DMS 273 (cell line): ENCODE measurements at regions not wholly inside any gene's neighbourhood (a gene's known extent, or its start where the extent isn't known, plus 50 kb on each side); places are given as distances from the start of the nearest gene placed in this dataset.
A peak's percentile ranks its signal among the peaks of the same experiment; 100 is the strongest.

Experiments used
- DNase-seq: peaks from one replicate; lab custom pipeline; 2025; ENCODE audit not compliant: unreplicated experiment; lab: John Stamatoyannopoulos, UW

DNA sequence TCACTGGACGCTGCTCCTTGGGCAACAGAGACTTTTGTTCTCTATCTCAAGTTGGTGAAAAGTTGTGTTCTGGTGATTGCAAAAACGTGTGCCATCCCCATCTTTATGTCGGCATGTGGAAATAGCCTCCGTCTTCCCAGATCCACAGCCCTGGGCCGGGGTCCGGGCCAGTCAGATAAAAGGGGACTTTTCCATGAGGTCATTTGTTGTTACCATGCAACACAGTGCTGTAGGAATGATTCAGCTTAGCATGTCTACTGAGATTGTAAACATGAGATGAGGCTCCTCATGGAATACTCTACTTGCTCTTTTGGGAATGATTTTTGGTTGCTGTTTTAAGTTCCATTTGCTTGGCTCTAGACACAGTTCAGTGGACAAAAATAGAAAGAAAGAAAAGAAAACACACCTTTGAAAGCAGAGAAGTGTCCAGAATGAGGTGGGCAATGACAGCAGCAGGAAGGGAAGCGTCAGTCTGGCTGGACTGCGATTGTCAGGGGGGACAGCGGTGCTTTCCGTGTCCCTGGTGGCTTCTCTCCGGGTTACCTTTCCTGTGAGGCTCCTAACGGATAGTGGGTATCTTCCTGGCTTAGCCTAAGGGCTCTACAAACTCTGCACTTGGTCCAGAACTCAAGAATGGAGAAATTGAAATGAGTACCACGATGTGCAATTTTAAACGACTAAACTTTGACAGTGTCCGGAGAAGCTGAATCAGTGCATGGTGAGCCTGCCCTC is 91.6 kb downstream of the TEX29 start:
- no peak for DNase-seq

DNA sequence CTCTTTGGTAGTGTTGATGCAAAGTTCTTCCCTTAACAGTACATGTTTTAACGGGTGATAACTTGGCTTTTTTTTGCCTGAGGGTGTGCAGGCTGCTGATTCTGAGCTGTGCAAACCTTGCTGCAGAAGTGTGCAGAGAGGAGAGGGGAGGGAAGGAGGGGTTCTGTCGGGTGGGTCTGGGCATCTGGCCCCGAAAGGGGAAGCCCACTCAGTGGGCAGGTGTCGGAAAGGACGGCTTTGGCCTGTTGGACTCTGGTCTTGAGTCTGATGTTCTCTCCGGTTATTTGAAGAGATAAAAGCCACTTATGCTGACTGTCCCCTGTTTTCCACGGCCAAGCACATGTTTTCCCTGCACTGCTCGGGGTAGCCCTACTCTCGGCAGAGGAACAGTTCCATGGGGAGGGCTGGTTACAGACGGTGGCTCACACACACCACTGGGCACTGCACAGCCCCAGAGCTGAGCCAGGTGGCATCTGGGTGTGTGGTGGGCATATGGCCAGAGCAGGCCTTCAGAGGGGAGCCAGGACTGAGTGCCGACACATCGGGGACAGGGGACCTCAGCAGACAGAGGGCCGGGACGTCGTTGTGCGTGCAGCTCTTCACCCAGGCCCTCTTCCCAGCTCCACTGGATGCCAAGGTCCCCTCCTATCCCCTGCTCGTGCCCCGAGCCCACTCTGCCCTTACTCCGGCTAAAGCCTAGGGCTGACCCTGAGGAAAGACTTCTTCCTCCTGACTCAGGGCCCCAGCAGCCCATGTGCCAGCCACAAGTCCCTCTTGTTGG is 93.2 kb downstream of the TEX29 start:
- no peak for DNase-seq

DNA sequence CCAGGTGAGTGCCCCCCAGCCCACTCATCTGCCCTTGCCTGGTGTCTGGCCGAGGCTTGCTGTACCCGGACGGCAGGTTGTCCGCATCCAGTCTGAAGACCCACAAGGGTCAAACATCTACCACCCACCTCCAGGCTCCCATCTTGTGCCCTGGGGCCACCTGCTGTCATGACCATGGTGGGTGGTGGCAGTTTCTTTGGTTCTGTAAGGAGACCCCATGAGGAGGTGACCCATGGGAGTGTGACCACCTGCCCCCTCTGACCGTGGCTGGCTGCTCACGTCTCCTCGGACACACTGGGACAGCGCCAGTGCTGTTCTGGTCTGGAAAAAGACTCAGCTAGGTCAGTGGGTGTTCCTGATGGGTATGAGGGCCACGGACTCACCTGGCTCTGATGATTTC is 93.9 kb downstream of the TEX29 start:
- no peak for DNase-seq

DNA sequence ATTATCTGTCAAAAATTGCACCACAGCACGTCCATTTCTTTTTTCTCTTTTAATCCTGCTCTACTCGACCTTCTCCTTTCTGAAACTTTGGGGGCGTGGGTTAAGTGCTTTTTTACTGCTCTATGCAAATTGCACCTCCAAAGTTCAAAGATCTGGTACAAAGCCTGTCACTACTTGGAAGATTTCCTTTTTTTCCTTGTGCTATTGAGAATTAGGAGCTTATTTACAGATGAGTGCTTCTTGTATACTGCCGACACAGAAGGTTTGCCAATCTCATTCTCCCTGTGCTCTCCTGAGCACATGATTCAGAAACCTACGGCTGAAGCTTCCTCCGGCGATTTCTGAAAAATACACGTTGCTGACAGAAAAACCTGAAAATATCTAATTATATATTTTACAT is 94.8 kb downstream of the TEX29 start:
- no peak for DNase-seq

DNA sequence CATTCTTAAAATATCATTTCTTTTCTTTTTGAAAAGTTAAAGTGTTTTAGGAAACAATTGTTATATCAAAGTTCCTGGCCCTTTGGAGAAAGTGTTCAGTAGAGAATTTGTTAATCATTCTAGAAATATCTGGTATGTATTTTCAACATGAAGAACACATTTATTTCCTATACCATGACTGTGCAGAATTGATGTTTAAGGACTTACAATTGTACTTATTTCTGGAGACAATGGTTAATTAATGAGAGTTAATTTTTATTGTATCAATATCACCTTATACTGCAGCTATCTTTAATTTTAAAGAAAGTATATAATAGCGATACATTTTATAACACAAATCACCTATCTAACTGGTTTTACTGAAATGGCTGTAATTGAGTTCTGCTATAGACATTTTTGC is 95.3 kb downstream of the TEX29 start:
- no peak for DNase-seq

DNA sequence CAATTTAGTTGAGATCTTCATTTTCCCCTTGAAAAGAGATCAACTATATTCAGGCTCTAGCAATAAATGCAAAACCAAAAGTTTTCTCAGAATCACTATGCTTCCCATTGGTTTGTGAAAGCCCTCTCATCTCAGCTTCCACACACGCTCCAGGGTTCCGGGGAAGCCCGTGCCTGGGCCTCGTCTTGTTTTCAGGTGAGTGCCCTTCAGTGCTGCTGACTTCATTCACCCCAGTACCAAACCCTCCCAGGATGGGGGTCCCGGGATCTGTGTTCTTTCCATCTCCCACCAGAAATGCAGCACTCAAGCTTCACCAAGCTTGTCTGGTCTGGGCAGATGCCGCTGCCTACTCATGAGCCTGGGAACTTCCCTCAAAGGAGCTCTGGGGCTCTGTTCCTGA is 97.7 kb downstream of the TEX29 start:
- no peak for DNase-seq

DNA sequence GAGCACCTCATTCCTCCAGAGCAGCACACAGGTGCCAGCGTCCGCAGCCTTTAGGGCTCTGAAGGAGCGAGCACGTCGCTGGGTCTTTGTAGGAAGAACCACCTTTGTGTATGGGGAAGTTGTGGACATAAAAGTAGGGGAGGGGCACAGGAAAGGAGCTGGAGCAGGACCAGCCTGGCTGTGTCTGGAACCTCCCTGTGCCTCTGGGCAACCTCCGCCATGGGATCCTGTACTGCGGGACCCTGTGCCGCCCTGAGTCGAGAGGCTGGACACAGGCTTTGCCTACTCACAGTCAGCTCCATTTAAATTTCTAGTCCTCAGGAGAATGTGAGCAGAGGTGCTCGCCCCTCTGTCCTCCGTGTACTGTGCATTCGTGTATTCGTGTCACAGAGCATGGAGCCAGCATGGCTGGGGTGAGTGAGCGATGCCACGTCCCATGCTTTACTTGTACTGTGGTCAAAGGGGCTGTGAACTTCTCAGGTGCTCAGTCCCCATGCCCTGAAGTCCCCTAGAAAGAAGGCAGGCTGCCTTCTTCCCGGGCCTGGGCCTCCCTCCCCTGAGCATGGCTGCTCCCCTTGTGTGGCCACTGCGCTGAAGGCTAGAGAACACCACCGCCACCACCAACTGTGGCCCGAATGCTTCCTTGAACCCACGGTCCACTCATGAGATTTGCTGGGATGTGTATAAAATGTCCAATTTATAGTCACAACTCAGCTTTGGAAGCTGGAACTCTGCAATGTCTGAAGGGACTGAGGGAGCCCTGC is 99.9 kb downstream of the TEX29 start:
- no peak for DNase-seq

DNA sequence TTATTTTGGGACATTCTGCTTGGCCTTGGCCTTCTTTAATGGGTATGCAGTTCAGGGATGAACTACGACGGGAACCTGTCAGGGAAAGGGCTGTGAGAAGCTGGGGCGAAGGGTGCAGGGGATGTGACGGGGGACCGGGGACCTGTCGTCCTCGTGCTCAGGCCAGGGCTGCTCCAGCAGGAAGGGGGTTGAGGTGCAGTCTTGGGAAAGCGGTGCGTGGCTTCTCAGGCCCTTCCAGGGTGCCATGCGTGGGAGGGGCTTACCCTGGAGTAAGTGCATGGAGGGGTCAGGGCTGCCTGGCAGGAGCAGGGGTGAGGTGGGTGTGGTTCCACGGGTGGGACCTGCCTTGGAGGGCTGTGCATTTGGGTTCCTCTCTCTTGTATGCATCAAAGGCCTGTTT is 100.8 kb downstream of the TEX29 start:
- DNase-seq: no peak

DNA sequence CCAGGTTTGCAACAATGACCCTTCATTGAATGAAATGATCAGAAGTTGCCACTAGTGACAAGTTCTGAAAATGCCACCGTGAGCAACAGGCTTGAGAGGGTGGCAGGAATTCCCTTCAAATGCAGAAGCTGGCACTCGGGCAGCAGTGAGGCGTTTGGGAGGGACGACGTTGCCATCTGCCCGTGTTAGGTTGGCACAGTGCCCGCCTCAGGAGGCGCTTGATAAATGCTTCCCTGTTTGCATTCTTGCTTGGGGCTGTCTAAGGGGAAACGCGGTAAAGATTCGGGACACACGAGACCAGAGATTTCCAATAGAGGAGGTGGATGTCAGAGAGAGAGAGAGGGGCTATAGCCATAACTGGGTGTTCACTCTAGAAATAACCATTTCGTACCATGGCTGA is 101.9 kb downstream of the TEX29 start:
- peak; percentile 60 for DNase-seq

DNA sequence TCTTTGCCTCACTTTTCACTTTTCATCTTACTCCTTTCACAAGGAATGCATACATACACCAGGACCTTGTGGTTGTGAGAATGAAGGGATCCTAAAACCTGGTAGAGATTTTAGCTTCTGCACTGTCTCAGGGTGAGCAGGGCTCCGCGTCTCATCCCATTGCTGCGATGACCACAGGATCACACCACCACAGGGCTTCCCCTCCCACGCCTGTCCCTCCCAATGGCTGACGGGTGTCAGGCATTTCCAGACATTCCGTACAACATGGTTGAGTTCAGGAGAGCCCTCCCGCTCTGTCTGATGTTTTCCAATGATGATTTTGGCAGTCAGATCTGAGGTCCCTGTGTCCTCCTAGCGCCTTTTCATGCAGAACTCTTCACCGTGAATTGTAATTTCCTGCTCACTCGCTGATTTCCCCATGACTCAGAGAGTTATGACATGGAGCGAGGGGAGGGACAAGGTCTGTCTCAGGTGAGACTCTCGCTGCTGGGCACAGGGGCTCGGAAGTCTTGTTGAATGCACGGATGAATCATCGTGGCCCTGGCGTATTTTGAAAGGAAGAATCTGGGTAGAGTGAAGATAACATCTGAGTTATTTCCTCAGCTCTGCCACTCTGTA is 102.8 kb downstream of the TEX29 start:
- DNase-seq: no peak

DNA sequence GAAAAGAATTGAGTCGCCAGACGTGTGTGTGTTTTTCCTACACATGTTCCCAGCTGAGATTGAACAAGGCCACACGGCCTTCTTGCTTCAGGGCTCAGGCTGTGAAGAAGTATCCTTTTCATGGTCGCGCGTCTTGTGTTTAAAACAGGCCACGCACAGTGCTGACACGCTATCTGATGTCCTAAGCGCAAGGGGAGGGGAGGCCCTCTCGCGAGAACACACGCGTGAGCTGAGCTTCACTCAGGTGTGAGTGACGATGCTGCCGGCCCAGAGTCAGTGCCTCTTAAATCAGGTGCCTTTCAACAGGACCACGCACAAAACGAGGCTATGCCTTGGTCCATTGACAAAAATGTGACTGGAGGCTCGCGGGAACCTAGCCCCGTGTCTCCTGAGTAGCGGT is 103.7 kb downstream of the TEX29 start:
- no peak for DNase-seq

DNA sequence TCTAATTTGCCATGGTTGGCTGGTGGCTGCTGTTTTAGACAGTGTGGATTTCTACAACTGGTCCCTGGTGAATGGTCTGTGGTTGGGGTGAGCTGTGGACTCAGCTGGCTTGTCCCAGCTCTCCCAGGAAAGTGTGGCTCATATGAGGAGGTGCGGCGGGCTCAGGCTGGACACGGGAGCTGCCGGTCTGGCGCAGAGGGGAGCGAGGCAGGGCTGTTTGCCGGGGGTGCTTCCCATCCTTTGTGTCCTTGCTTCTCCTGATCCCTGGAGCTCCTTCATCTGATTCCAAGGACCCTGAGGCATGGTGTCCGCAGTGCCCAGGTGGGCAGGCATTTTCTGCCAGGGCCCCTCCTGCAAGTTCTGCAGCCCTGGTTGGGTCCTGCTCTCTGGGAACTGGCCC is 104.9 kb downstream of the TEX29 start:
- DNase-seq: no peak

DNA sequence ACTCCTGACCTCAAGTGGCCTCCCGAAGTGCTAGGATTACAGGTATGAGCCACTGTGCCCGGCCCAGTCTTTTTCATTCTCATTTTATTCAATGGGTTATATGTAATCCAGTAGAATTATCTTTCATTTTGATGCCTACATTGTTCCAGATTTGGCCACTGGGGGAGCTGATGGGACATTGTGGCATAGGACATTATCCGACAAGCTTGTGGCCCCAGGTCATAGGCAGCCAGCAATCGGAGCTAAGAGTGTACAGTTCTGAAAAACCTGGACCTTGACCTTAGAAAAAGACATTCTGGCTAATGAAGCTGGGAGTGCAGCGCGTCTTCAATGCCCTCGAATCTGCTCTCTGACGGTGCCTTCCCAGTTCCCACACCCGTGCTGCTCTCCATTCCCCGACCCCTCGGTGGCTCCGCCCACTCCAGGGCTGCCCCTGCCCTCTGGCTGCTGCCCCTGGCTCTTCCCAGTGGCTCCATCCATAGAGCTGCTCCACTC is 108.7 kb downstream of the TEX29 start:
- DNase-seq: peak; percentile 63

DNA sequence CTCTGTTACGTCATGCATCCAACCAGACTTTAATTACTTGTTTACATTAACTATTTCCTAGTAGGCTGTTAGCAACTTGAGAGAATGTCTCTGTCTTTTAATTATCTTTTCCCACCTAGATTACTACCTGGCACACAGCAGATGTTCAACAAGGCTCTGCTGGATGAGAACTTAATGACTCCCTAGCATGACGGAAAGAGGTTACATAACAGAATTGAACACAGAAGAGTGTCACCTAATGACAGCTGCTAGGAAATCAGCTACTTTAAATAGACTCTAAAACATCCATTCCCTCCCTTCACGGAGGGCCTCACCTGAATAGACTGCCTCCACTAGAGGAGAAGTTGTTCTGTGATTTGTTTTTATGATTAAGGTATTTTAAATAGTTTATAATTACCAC is 110.8 kb downstream of the TEX29 start:
- DNase-seq: no peak

DNA sequence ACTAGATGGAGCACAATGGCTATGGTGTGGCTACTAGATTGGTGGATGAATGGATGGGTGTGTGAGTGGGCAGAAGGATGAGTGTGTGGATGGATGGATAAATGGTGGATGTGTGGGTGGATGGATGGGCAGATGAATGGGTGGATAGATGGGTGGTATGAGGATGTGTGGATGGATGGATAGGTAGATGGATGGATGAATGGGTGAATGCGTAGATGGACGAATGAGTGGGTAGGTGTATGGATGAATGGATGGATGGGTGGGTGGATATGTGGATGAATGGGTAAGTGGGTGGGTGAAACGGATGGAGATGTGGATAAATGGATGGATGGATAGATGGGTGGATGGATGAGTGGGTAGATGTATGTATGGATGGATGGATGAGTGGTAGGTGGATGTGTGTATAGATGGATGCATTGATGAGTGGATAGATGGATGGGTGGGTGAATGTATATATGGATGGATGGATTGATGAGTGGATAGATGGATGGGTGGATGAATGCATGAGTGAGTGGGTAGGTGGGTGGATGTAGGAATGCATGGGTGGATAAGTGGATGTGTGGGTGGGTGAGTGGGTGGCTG is 114.2 kb downstream of the TEX29 start:
- DNase-seq: no peak

DNA sequence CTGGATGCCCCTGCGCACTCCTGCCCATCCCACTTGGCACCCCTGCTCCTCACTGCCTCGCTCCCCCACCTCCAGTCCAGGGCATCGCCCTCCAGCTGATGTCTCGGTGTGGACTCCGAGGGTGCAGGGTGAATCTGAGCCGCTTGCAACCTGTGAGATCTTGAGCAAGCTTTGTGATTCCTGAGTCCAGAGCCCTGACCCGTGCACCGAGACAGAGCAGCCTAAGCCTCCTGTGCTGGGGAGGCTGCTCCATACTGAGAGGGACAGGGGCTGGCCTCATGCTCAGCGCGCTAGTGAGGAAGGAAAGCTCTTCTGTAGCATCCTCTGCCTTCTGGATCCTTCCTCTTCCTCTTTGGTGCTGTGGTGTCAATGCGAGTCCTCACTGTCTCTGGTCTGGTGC is 116.0 kb downstream of the TEX29 start:
- DNase-seq: no peak

DNA sequence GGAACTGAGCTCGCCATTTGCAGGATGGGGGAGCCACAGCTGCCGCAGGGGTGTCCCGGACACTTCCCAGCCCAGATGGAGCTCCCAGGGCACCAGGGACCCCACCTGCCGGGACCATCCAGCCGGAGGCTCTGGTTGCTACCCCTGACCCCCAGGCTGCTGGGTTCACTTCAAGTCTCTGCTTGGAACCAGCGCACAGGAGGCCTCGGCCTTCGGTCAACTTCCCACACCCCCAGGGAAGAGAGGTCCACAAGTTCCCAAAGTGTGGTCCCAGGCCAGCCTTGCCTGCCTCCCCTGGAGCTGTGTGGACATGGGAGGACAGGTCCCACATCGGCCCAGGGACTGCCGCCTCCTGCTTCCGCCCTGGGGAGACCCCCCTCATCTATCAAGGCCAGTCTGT is 117.0 kb downstream of the TEX29 start:
- no peak for DNase-seq

DNA sequence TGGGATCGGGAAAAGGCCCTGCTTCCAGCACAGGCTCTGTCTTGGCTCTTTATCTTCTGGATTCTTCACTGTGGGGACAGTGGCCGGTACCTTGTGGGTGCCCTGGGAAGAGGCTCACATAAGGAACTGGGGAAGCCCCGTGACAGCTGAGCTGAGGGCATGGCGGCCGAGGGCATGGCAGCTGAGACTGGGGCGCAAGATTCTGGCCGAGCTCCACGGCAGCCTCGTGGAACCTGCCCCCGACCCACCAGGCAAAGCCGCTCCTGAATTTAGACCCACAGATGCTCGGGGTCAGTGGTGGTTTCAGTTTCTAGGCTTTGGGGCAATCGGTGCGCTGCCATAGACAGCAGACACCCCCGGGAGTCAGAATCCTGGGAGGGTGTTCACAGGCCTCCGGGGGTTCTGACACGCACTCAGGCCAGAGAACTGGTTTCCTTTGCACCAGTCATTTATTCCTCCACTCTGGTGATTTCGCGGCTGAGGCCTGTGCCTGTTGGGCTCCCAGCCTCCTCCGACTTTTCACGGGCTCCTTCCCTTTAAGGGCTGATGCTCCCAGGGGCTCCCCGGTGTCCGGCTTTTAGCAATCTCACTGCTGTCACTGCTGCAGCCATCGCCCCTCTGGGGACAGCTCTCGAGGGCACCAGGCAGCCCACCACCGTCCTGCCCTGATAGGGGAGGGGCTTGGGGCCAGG is 117.6 kb downstream of the TEX29 start:
- DNase-seq: no peak

DNA sequence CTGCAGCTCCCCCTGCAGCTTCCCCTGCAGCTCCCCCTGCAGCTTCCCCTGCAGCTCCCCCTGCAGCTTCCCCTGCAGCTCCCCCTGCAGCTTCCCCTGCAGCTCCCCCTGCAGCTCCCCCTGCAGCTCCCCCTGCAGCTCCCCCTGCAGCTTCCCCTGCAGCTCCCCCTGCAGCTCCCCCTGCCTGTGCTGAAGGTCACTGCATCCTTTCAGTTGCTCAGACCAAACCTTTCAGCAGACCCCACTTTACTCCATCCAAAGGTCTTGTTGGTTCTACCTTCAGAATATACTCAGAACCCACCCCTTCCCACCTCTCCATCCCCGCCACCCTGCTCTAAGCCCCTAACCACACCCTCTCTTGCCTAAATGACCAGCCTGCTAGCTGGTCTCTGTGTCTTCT is 120.0 kb downstream of the TEX29 start:
- peak; percentile 3 for DNase-seq

DNA sequence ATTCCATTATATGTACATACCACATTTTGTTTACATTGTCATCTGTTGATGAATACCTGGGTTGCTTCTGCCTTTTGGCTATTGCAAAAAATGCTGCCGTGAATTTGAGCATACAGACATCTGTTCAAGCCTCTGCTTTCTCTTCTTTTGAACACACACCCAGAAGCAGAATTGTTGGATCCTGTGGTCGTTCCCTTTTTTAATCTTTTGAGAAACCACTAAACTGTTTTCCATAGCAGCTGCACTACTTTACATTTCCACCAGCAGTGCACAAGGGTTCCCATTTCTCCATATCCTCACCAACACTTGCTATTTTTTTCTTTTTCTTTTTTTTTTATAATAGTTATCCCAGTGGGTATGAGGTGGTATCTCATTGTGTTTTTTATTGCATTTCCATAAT is 123.5 kb downstream of the TEX29 start:
- no peak for DNase-seq
